ENCODE measurements at regions not wholly inside any gene's neighbourhood (a gene's known extent, or its start where the extent isn't known, plus 50 kb on each side); places are given as distances from the start of the nearest gene placed in this dataset.

DNA sequence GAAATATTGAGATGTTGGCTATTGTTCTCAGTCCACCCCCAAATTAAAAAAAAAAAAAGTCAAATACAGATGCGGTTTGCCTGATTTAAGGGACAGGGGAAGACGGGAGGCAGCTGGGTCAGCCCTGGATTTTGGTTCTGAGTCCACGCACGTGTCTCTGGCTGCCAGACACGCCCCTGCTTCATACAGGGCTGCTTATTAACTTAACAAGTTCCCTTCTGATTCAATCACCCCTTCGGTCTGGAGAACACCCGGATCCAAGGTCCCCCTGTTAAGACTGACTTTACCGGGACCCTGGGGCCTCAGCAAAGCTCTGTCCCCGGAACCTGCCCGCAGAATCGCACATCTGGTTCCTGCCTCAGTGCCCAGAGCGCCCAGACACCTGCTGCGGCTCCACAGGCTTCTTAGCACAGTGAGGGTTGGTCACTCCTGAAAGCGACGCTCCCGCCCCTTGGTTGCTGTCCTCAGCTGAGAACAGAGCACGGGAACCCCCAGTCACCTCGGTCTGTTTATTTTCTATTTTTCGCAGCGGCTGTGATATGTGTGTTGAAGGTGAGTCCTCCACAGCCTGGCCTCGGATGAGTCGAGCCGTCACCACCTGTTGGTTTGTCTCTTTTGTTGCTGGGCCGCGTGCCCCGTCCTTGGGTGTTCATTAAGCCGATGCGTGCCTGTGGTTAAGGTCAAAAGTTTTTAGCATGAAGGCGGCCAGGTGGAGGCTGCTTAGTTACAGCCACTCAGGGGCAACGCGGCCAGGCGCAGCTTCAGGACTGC is 57.2 kb downstream of the RTP5 start:
- no TSS peak for BruUV-seq (replicated peaks)
- Histone ChIP-seq H3K27me3 (replicated peaks in 1 of 2; ENCODE audit: control insufficient read depth in 2 of 2, insufficient read depth in 2 of 2, low read length in 1 of 2) (no peaks in the 10 kb centered on the region), H3K79me2 (ENCODE audit: control insufficient read depth, insufficient read depth, low read length) (no peaks in the 10 kb centered on the region), H4K20me1 (ENCODE audit: control insufficient read depth, insufficient read depth) (no peaks in the 10 kb centered on the region), H2AFZ (ENCODE audit: control insufficient read depth, low read depth, low read length) (no peak overlapping the region), H3K4me2 (ENCODE audit: control insufficient read depth, insufficient read depth) (no peak overlapping the region), H3K36me3 (ENCODE audit: control insufficient read depth in 2 of 2, insufficient read depth in 2 of 2, low read length in 1 of 2) (no peaks in the 10 kb centered on the region), H3K9ac (ENCODE audit: control insufficient read depth, insufficient read depth, low read length) (no peak overlapping the region), H3K27ac (ENCODE audit: control insufficient read depth, insufficient read depth) (no peak overlapping the region), H3K4me1 (ENCODE audit: control insufficient read depth, insufficient read depth, low read length) (no peaks in the 10 kb centered on the region), H3K9me3 (replicated peaks; ENCODE audit: control insufficient read depth, insufficient read depth, low read length) (no peaks in the 10 kb centered on the region), H3K4me3 (no peak overlapping the region)
- SMC1A ChIA-PET (ENCODE audit: uncharacterized antibody, unreplicated experiment): no interaction called here
- ATAC-seq (peak; percentile 58), DNase-seq (ENCODE audit: low read depth, low spot score) (no peak), FAIRE-seq (no peak)
- RAD21 ChIA-PET (ENCODE audit: unreplicated experiment): no interaction called here
- CTCF ChIA-PET: no interaction called here
- intact Hi-C loops (cut with micrococcal nuclease; ENCODE audit: unreplicated experiment) (no loop called here), in situ Hi-C loops (cut with MboI) (no loop called here)
- POLR2A ChIA-PET: no interaction called here
- peak in 1 of 2 experiments; percentile 55; a peak in 2 of 4 replicates for TF ChIP-seq BHLHE40 (IDR thresholded peaks at IDR 0.05; ENCODE audit: borderline replicate concordance in 1 of 2, low read depth in 2 of 2, low read length in 1 of 2)
- TF ChIP-seq, protein P1, sequence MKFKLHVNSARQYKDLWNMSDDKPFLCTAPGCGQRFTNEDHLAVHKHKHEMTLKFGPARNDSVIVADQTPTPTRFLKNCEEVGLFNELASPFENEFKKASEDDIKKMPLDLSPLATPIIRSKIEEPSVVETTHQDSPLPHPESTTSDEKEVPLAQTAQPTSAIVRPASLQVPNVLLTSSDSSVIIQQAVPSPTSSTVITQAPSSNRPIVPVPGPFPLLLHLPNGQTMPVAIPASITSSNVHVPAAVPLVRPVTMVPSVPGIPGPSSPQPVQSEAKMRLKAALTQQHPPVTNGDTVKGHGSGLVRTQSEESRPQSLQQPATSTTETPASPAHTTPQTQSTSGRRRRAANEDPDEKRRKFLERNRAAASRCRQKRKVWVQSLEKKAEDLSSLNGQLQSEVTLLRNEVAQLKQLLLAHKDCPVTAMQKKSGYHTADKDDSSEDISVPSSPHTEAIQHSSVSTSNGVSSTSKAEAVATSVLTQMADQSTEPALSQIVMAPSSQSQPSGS (IDR thresholded peaks at IDR 0.05; ENCODE audit: low read length): no peak
- TF ChIP-seq, protein P2, sequence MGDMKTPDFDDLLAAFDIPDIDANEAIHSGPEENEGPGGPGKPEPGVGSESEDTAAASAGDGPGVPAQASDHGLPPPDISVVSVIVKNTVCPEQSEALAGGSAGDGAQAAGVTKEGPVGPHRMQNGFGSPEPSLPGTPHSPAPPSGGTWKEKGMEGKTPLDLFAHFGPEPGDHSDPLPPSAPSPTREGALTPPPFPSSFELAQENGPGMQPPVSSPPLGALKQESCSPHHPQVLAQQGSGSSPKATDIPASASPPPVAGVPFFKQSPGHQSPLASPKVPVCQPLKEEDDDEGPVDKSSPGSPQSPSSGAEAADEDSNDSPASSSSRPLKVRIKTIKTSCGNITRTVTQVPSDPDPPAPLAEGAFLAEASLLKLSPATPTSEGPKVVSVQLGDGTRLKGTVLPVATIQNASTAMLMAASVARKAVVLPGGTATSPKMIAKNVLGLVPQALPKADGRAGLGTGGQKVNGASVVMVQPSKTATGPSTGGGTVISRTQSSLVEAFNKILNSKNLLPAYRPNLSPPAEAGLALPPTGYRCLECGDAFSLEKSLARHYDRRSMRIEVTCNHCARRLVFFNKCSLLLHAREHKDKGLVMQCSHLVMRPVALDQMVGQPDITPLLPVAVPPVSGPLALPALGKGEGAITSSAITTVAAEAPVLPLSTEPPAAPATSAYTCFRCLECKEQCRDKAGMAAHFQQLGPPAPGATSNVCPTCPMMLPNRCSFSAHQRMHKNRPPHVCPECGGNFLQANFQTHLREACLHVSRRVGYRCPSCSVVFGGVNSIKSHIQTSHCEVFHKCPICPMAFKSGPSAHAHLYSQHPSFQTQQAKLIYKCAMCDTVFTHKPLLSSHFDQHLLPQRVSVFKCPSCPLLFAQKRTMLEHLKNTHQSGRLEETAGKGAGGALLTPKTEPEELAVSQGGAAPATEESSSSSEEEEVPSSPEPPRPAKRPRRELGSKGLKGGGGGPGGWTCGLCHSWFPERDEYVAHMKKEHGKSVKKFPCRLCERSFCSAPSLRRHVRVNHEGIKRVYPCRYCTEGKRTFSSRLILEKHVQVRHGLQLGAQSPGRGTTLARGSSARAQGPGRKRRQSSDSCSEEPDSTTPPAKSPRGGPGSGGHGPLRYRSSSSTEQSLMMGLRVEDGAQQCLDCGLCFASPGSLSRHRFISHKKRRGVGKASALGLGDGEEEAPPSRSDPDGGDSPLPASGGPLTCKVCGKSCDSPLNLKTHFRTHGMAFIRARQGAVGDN (IDR thresholded peaks at IDR 0.05): peak; percentile 45; the same call in 1 of the 2 replicates
- 89% methylated on average over 32 of the region's 32 CpGs for WGBS (ENCODE audit: insufficient coverage, insufficient replicate concordance, low lambda C conversion rate, missing lambda C conversion rate)
